Neural progenitor cell (in vitro differentiated cells): ENCODE measurements at regions not wholly inside any gene's neighbourhood (a gene's known extent, or its start where the extent isn't known, plus 50 kb on each side); places are given as distances from the start of the nearest gene placed in this dataset.

ENCODE experiments used
- CTCF ChIP-seq: fragments of 200-600 bp; sonication (generic); IDR thresholded peaks from 2 replicates; pipeline ENCODE4 v1.5.1; 2017; ENCODE audit warnings: antibody characterized with exemption, mild to moderate bottlenecking
- EZH2 ChIP-seq: fragments of 200-600 bp; sonication (generic); IDR thresholded peaks from 2 replicates; pipeline ENCODE4 v1.6.1; 2017; ENCODE audit warnings: antibody characterized with exemption, mild to moderate bottlenecking, moderate library complexity

GRCh38 chr4:27289704-27290103, 429.1 kb downstream of the STIM2 start:
- TF ChIP-seq CTCF (no peak), EZH2 (no peak)
